SK-N-SH (cell line): ENCODE measurements at regions not wholly inside any gene's neighbourhood (a gene's known extent, or its start where the extent isn't known, plus 50 kb on each side); places are given as distances from the start of the nearest gene placed in this dataset.

Experiments used
- CTCF ChIA-PET: fragments of 300-600, 350-600 bp; formaldehyde crosslinking; extraction: SDS; loops from one replicate; lab custom pipeline; 2021; lab: Yijun Ruan, JAX
- POLR2A ChIA-PET: fragments of 350-600 bp; sonication (Branson Sonifier 250); formaldehyde crosslinking; extraction: SDS; loops from one replicate; lab custom pipeline; 2020; ENCODE audit warnings: antibody characterized with exemption, inconsistent platforms; lab: Yijun Ruan, JAX
- DNase-seq: peaks from one replicate; pipeline ENCODE4 v3.0.0; 2012
- H2AFZ ChIP-seq: fragments of 200-600 bp; sonication (generic); 2 replicates; pipeline ENCODE4 v1.8.1; 2016; ENCODE audit warnings: antibody characterized with exemption, mild to moderate bottlenecking, low read depth
- H3F3A ChIP-seq: fragments of 200-600 bp; sonication (generic); replicated peaks from 2 replicates; pipeline ENCODE3; 2016; ENCODE audit warnings: antibody characterized with exemption, mild to moderate bottlenecking; ENCODE audit not compliant: insufficient read depth
- H3K27ac ChIP-seq, 2 experiments: fragments of 200-500 bp in 1 of 2; fragments of 200-600 bp in 1 of 2; sonication (Bioruptor generic) in 1 of 2; sonication (generic), shearing (Covaris generic) in 1 of 2; 2 replicates each; pipeline versions ENCODE4 v1.5.1 to v1.6.1; 2014 to 2016; ENCODE audit warnings: low read depth in 2 of 2, inconsistent platforms in 1 of 2, low read length in 1 of 2, mild to moderate bottlenecking in 1 of 2, mixed read lengths in 1 of 2
- H3K27me3 ChIP-seq: fragments of 200-600 bp; sonication (generic), shearing (Covaris generic); 2 replicates; pipeline ENCODE4 v1.6.1; 2016; ENCODE audit warnings: mixed run types; ENCODE audit not compliant: insufficient read depth
- H3K36me3 ChIP-seq, 2 experiments: fragments of 200-500 bp in 1 of 2; fragments of 200-600 bp in 1 of 2; sonication (Bioruptor generic) in 1 of 2; sonication (generic) in 1 of 2; replicated peaks in 1 of 2; 2 replicates each; pipeline versions ENCODE3 to v1.5.1; 2014 to 2016; ENCODE audit warnings: low read length in 1 of 2, mild to moderate bottlenecking in 1 of 2; ENCODE audit not compliant: insufficient read depth in 2 of 2, control insufficient read depth in 1 of 2
- H3K4me1 ChIP-seq, 2 experiments: fragments of 200-500 bp in 1 of 2; fragments of 200-600 bp in 1 of 2; sonication (Bioruptor generic) in 1 of 2; sonication (generic), shearing (Covaris generic) in 1 of 2; 2 replicates each; pipeline versions ENCODE4 v1.5.1 to v1.6.1; 2014 to 2016; ENCODE audit warnings: low read depth in 1 of 2, low read length in 1 of 2, mixed run types in 1 of 2; ENCODE audit not compliant: insufficient read depth in 2 of 2, control insufficient read depth in 1 of 2
- H3K4me2 ChIP-seq: fragments of 200-600 bp; sonication (generic), shearing (Covaris generic); 2 replicates; pipeline ENCODE4 v1.6.1; 2017; ENCODE audit warnings: mixed run types
- H3K4me3 ChIP-seq, 2 experiments: fragments of 200-500 bp in 1 of 2; fragments of 200-600 bp in 1 of 2; sonication (Bioruptor generic) in 1 of 2; sonication (generic), shearing (Covaris generic) in 1 of 2; 2 replicates each; pipeline versions ENCODE4 v1.5.1 to v1.8.1; 2014 to 2016; ENCODE audit warnings: low read depth in 2 of 2, inconsistent platforms in 1 of 2, low read length in 1 of 2, mild to moderate bottlenecking in 1 of 2, mixed read lengths in 1 of 2, moderate library complexity in 1 of 2
- H3K79me2 ChIP-seq: fragments of 200-600 bp; sonication (generic); 2 replicates; pipeline ENCODE4 v1.8.1; 2017; ENCODE audit warnings: mild to moderate bottlenecking; ENCODE audit not compliant: insufficient read depth
- H3K9ac ChIP-seq: fragments of 200-600 bp; sonication (generic); 2 replicates; pipeline ENCODE4 v1.6.1; 2017; ENCODE audit warnings: mixed run types
- H3K9me2 ChIP-seq: fragments of 200-600 bp; sonication (generic); 2 replicates; pipeline ENCODE4 v1.6.1; 2017; ENCODE audit warnings: mixed run types
- H3K9me3 ChIP-seq: fragments of 200-600 bp; sonication (generic); 2 replicates; pipeline ENCODE4 v1.6.1; 2017; ENCODE audit warnings: mixed run types, mild to moderate bottlenecking, moderate library complexity
- H4K20me1 ChIP-seq: fragments of 200-600 bp; sonication (generic); 2 replicates; pipeline ENCODE4 v1.6.1; 2017; ENCODE audit warnings: mild to moderate bottlenecking, mixed run types; ENCODE audit not compliant: insufficient read depth
- CHD2 ChIP-seq: fragments of 150-350 bp; IDR thresholded peaks from 2 replicates; pipeline ENCODE4 v1.6.1; 2018; ENCODE audit warnings: low read length; ENCODE audit not compliant: partially characterized antibody
- ELF1 ChIP-seq: IDR thresholded peaks from 2 replicates; pipeline ENCODE4 v1.4.0; 2012
- EZH2phosphoT487 ChIP-seq: fragments of 200-600 bp; sonication (generic); IDR thresholded peaks from 2 replicates; pipeline ENCODE4 v1.6.1; 2017; ENCODE audit warnings: low read depth, mixed run types, mild to moderate bottlenecking, antibody characterized with exemption, moderate library complexity, borderline replicate concordance
- FOSL2 ChIP-seq: IDR thresholded peaks from 2 replicates; pipeline ENCODE4 v1.4.0; 2012; ENCODE audit warnings: low read depth, mild to moderate bottlenecking, moderate library complexity, borderline replicate concordance
- MAX ChIP-seq: IDR thresholded peaks from 2 replicates; pipeline ENCODE4 v1.4.0; 2012; ENCODE audit warnings: low read depth
- MEF2A ChIP-seq: IDR thresholded peaks from 2 replicates; pipeline ENCODE4 v1.4.0; 2012; ENCODE audit warnings: low read depth, borderline replicate concordance
- MXI1 ChIP-seq: IDR thresholded peaks from 2 replicates; pipeline ENCODE4 v1.6.1; 2012; ENCODE audit warnings: mild to moderate bottlenecking, low read depth, low read length, improper control_type of control experiment
- NRF1 ChIP-seq: IDR thresholded peaks from 2 replicates; pipeline ENCODE4 v1.6.1; 2012; ENCODE audit warnings: low read depth, mild to moderate bottlenecking, low read length
- RFX5 ChIP-seq: IDR thresholded peaks from 2 replicates; pipeline ENCODE4 v1.6.1; 2012; ENCODE audit warnings: mild to moderate bottlenecking, improper control_type of control experiment, low read length
- SIN3A ChIP-seq: IDR thresholded peaks from 2 replicates; pipeline ENCODE4 v1.6.1; 2012; ENCODE audit warnings: low read depth, mild to moderate bottlenecking, low read length, moderate library complexity, borderline replicate concordance
- TEAD4 ChIP-seq: IDR thresholded peaks from 2 replicates; pipeline ENCODE4 v1.4.0; 2012; ENCODE audit warnings: mild to moderate bottlenecking, borderline replicate concordance; ENCODE audit not compliant: insufficient read depth
- USF1 ChIP-seq: IDR thresholded peaks from 2 replicates; pipeline ENCODE4 v1.4.0; 2012; ENCODE audit warnings: low read depth, borderline replicate concordance
- WGBS: methylation state at CpG from one replicate; pipeline ENCODE4 v1.1.6; 2017; ENCODE audit warnings: low lambda C conversion rate; 5-methylcytosine and 5-hydroxymethylcytosine counted together
- TF ChIP-seq, protein P1 (sequence below): fragments of 150-350 bp; IDR thresholded peaks from 2 replicates; pipeline ENCODE4 v1.6.1; 2017; ENCODE audit warnings: antibody characterized with exemption, low read length, low read depth, borderline replicate concordance
- TF ChIP-seq, protein P2 (sequence below): IDR thresholded peaks from 2 replicates; pipeline ENCODE4; 2012
- TF ChIP-seq, protein P3 (sequence below): fragments of 200-600 bp; sonication (generic); IDR thresholded peaks from 2 replicates; pipeline ENCODE4 v1.6.1; 2017; ENCODE audit warnings: antibody characterized with exemption, mild to moderate bottlenecking, moderate library complexity

GRCh38 chr2:151096235-151096634 is 165.4 kb downstream of the RBM43 start:
- H2AFZ ChIP-seq, result no peak overlapping the region
- TF ChIP-seq MEF2A (no peak), RFX5 (no peak), CHD2 (no peak), FOSL2 (no peak), MAX (no peak)
- TF ChIP-seq, protein P1, sequence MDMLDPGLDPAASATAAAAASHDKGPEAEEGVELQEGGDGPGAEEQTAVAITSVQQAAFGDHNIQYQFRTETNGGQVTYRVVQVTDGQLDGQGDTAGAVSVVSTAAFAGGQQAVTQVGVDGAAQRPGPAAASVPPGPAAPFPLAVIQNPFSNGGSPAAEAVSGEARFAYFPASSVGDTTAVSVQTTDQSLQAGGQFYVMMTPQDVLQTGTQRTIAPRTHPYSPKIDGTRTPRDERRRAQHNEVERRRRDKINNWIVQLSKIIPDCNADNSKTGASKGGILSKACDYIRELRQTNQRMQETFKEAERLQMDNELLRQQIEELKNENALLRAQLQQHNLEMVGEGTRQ, result no peak
- TF ChIP-seq, all 33 proteins: peak for 0
- Histone ChIP-seq H3K9me2 (no peaks in the 10 kb centered on the region), H3K27me3 (no peaks in the 10 kb centered on the region), H3K9me3 (no peaks in the 10 kb centered on the region), H3K36me3 (no peaks in the 10 kb centered on the region), H3K4me3 (no peak overlapping the region), H3K79me2 (no peaks in the 10 kb centered on the region), H3K9ac (no peak overlapping the region), H3F3A (no peaks in the 10 kb centered on the region), H3K27ac (no peak overlapping the region), H4K20me1 (no peaks in the 10 kb centered on the region), H3K4me1 (peaks cover 0 to 2% of the 10 kb centered on the region in 2 experiments; a peak in 1 of 4 replicates), H3K4me2 (no peak overlapping the region)
- POLR2A ChIA-PET, result no interaction called here
- no peak for DNase-seq
- WGBS, result 84% methylated on average over 3 of the region's 3 CpGs
- CTCF ChIA-PET, result no interaction called here

DNA sequence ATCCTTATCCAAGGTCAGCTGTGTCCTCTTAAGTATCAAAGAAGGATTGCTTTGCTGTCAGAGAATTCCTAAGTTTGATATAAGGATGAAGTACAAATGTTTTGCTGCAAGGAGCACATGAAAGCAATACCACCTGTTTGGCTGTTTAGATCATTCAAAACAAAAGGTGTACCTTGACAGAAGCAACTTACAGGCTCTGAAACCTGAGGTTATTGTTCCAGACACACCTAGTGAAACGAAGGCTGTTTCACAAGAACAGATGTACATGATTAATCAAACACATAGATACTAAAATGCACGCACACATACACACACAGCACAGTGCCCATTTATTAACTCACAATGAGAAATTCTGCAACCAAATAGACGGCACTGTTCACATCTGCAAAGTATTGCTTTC is 166.2 kb downstream of the RBM43 start:
- Histone ChIP-seq H3K4me1 (peaks cover 0 to 2% of the 10 kb centered on the region in 2 experiments; a peak in 1 of 4 replicates), H3K4me2 (no peak overlapping the region), H3K9ac (no peak overlapping the region), H3K27ac (no peak overlapping the region), H3F3A (no peaks in the 10 kb centered on the region), H3K79me2 (no peaks in the 10 kb centered on the region), H3K36me3 (no peaks in the 10 kb centered on the region), H4K20me1 (no peaks in the 10 kb centered on the region), H3K4me3 (no peak overlapping the region), H3K9me3 (no peaks in the 10 kb centered on the region), H2AFZ (no peak overlapping the region), H3K9me2 (no peaks in the 10 kb centered on the region), H3K27me3 (no peaks in the 10 kb centered on the region)
- DNase-seq, result no peak
- TF ChIP-seq SIN3A (no peak), FOSL2 (no peak), USF1 (no peak), NRF1 (no peak)
- ChIA-PET CTCF (no interaction called here), POLR2A (no interaction called here)
- 51% methylated on average over 3 of the region's 3 CpGs for WGBS

- no peak overlapping the region for H3K9ac ChIP-seq
- H3K36me3 ChIP-seq, result no peaks in the 10 kb centered on the region
- no peaks in the 10 kb centered on the region for H3K79me2 ChIP-seq
- no peaks in the 10 kb centered on the region for H4K20me1 ChIP-seq
- H3K9me2 ChIP-seq, result no peaks in the 10 kb centered on the region
- 52% methylated on average over 3 of the region's 3 CpGs for WGBS
- CTCF ChIA-PET, result interaction anchor here (1.3 to 2.0 kb wide), 2 partner anchors 9 to 147 kb away, joined by 3 to 6 read pairs; no protein-coding TSS in a partner anchor
- no peaks in the 10 kb centered on the region for H3F3A ChIP-seq
- H3K4me2 ChIP-seq, result no peak overlapping the region
- H3K4me1 ChIP-seq, result no peaks in the 10 kb centered on the region; a peak in 1 of 4 replicates
- POLR2A ChIA-PET, result no interaction called here
- H2AFZ ChIP-seq, result no peak overlapping the region
- no peaks in the 10 kb centered on the region for H3K27me3 ChIP-seq
- no peaks in the 10 kb centered on the region for H3K9me3 ChIP-seq
- no peak for DNase-seq
- H3K4me3 ChIP-seq, result no peak overlapping the region
- H3K27ac ChIP-seq, result no peak overlapping the region
- no peak for TF ChIP-seq USF1
- TF ChIP-seq, protein P2, sequence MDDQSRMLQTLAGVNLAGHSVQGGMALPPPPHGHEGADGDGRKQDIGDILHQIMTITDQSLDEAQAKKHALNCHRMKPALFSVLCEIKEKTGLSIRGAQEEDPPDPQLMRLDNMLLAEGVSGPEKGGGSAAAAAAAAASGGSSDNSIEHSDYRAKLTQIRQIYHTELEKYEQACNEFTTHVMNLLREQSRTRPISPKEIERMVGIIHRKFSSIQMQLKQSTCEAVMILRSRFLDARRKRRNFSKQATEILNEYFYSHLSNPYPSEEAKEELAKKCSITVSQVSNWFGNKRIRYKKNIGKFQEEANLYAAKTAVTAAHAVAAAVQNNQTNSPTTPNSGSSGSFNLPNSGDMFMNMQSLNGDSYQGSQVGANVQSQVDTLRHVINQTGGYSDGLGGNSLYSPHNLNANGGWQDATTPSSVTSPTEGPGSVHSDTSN, result no peak
- no peak for TF ChIP-seq CHD2
- TF ChIP-seq, protein P3, sequence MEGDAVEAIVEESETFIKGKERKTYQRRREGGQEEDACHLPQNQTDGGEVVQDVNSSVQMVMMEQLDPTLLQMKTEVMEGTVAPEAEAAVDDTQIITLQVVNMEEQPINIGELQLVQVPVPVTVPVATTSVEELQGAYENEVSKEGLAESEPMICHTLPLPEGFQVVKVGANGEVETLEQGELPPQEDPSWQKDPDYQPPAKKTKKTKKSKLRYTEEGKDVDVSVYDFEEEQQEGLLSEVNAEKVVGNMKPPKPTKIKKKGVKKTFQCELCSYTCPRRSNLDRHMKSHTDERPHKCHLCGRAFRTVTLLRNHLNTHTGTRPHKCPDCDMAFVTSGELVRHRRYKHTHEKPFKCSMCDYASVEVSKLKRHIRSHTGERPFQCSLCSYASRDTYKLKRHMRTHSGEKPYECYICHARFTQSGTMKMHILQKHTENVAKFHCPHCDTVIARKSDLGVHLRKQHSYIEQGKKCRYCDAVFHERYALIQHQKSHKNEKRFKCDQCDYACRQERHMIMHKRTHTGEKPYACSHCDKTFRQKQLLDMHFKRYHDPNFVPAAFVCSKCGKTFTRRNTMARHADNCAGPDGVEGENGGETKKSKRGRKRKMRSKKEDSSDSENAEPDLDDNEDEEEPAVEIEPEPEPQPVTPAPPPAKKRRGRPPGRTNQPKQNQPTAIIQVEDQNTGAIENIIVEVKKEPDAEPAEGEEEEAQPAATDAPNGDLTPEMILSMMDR, result no peak
- TF ChIP-seq RFX5, result no peak
- TF ChIP-seq TEAD4, result no peak
- no peak for TF ChIP-seq NRF1
- no peak for TF ChIP-seq MXI1
- TF ChIP-seq EZH2phosphoT487, result no peak
- TF ChIP-seq ELF1, result no peak
Observed at GRCh38 chr2:151091583-151091982, 170.1 kb downstream of the RBM43 start.
